ENCODE measurements at regions not wholly inside any gene's neighbourhood (a gene's known extent, or its start where the extent isn't known, plus 50 kb on each side); places are given as distances from the start of the nearest gene placed in this dataset.

GRCh38 chr5:111676466-111676865 lies 80.5 kb downstream of the NREP start:
- TF ChIP-seq POLR2A (IDR thresholded peaks at IDR 0.05): no peak
- TF ChIP-seq, protein P1, sequence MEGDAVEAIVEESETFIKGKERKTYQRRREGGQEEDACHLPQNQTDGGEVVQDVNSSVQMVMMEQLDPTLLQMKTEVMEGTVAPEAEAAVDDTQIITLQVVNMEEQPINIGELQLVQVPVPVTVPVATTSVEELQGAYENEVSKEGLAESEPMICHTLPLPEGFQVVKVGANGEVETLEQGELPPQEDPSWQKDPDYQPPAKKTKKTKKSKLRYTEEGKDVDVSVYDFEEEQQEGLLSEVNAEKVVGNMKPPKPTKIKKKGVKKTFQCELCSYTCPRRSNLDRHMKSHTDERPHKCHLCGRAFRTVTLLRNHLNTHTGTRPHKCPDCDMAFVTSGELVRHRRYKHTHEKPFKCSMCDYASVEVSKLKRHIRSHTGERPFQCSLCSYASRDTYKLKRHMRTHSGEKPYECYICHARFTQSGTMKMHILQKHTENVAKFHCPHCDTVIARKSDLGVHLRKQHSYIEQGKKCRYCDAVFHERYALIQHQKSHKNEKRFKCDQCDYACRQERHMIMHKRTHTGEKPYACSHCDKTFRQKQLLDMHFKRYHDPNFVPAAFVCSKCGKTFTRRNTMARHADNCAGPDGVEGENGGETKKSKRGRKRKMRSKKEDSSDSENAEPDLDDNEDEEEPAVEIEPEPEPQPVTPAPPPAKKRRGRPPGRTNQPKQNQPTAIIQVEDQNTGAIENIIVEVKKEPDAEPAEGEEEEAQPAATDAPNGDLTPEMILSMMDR (IDR thresholded peaks at IDR 0.05 in 4 of 5, conservative IDR thresholded peaks at IDR 0.05 in 1 of 5): no peak

Measured in gastrocnemius medialis (tissue), 4 donors.